ENCODE measurements at regions not wholly inside any gene's neighbourhood (a gene's known extent, or its start where the extent isn't known, plus 50 kb on each side); places are given as distances from the start of the nearest gene placed in this dataset.

DNA sequence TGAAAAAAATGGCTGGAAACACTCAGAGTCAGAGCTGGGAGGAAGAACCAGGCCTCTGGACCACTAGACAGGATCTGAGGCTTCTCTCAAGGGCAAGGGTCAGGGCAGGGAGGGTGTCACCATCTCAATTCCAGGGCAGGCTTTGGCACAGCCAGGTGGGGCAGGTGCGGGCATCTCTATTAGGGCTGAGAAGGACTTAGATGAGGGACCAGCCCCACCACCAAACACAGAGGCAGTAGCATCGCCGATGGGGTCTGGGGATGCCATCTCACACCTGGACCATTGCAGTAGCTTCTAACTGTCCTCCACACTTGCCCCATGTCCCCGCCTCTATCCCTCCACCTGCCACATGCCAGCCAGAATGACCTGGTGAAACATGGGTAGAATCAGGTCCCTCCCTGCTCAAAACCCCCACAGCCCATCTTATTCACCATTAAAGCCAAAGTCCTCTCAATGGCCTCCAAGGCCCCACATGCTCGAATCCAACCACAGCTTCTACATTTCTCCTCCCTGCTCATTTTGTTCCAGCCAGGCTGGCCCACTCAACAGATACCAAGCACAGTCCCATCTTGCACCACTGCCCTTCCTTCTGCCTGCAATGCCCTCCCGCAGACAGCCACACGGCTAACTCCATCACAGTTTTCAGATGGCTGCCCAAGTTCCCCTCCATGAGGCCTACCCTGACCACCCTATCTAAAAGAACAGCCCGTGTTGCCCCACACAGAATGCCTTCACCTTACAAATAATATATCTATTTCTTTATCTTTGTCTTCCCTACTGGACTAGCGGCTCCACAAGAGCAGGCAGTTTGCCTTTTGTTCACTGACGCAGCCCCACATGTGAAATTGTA is 177.4 kb downstream of the SMAD2 start:
- DNase-seq: no peak
- H3K4me1 Mint-ChIP-seq (ENCODE audit: low read depth, unreplicated experiment): no peaks in the 10 kb centered on the region
- H3K9me3 Mint-ChIP-seq (ENCODE audit: low read depth, unreplicated experiment): no peaks in the 10 kb centered on the region
- H3K4me3 Mint-ChIP-seq (ENCODE audit: low read depth, unreplicated experiment): no peak overlapping the region
- CTCF ChIA-PET: no interaction called here
- H3K27me3 Mint-ChIP-seq (ENCODE audit: unreplicated experiment): peaks cover 72% of the 10 kb centered on the region
- no peak overlapping the region for H3K27ac Mint-ChIP-seq (ENCODE audit: unreplicated experiment)
- H3K36me3 Mint-ChIP-seq (ENCODE audit: insufficient read depth, unreplicated experiment): peaks cover 3% of the 10 kb centered on the region
- BruUV-seq (replicated peaks): no TSS peak
- intact Hi-C loops (cut with micrococcal nuclease; ENCODE audit: unreplicated experiment): no loop called here
- TF ChIP-seq, protein P1, sequence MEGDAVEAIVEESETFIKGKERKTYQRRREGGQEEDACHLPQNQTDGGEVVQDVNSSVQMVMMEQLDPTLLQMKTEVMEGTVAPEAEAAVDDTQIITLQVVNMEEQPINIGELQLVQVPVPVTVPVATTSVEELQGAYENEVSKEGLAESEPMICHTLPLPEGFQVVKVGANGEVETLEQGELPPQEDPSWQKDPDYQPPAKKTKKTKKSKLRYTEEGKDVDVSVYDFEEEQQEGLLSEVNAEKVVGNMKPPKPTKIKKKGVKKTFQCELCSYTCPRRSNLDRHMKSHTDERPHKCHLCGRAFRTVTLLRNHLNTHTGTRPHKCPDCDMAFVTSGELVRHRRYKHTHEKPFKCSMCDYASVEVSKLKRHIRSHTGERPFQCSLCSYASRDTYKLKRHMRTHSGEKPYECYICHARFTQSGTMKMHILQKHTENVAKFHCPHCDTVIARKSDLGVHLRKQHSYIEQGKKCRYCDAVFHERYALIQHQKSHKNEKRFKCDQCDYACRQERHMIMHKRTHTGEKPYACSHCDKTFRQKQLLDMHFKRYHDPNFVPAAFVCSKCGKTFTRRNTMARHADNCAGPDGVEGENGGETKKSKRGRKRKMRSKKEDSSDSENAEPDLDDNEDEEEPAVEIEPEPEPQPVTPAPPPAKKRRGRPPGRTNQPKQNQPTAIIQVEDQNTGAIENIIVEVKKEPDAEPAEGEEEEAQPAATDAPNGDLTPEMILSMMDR (IDR thresholded peaks at IDR 0.05; ENCODE audit: unreplicated experiment): no peak

DNA sequence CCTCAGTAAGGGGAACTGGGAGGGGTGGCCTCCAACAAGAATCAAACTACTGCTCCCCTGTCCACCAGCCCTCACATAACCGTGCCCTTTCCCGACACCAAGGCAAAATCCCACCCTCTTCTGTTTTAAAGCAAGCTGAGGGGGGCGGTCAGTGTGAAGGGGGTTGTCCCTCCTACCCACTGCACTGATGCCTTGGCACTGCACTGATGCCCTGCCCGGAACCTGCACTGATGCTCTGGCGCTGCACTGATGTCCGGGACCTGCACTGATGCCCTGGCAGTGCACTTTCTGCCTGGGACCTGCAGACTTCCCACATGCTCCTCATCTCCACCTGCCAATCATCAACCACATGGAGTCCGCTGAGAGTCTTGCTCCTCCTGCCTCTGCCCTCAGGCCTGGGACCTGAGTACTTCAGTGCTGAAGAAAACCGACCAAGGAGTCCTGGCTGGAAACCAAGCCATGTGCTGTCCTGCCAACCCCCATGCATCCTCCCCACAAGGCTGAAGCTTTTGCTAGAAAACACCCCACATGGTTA is 179.5 kb downstream of the SMAD2 start:
- no peak overlapping the region for H3K4me3 Mint-ChIP-seq (ENCODE audit: low read depth, unreplicated experiment)
- no peaks in the 10 kb centered on the region for H3K36me3 Mint-ChIP-seq (ENCODE audit: insufficient read depth, unreplicated experiment)
- CTCF ChIA-PET: interaction anchor here (1.2 kb wide), 1 partner anchor 537 kb away, joined by 3 read pairs; no protein-coding TSS in a partner anchor
- no peaks in the 10 kb centered on the region for H3K4me1 Mint-ChIP-seq (ENCODE audit: low read depth, unreplicated experiment)
- peaks cover 62% of the 10 kb centered on the region for H3K27me3 Mint-ChIP-seq (ENCODE audit: unreplicated experiment)
- DNase-seq: no peak
- intact Hi-C loops (cut with micrococcal nuclease; ENCODE audit: unreplicated experiment): no loop called here
- TF ChIP-seq, protein P1 (IDR thresholded peaks at IDR 0.05; ENCODE audit: unreplicated experiment): no peak
- H3K27ac Mint-ChIP-seq (ENCODE audit: unreplicated experiment): no peak overlapping the region
- no peaks in the 10 kb centered on the region for H3K9me3 Mint-ChIP-seq (ENCODE audit: low read depth, unreplicated experiment)
- BruUV-seq (replicated peaks): no TSS peak

DNA sequence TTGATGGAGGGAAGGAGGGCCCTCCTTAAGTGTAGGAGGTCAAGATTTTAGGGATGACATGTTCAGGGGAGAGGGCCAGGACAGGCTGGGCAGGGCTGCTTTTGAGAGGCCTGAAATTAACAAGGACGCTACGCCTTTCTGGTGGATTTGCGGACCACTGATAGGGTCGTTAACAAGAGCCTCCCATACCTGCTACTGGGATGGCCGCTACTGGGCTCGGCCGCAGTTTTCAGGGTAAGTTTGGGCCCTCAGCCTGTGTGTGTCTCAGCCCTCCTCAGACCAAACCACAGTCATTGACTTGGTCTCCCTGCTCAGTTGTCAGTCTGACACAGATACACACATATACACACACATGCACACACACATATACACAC is 180.9 kb downstream of the SMAD2 start:
- H3K36me3 Mint-ChIP-seq (ENCODE audit: insufficient read depth, unreplicated experiment): no peaks in the 10 kb centered on the region
- H3K27ac Mint-ChIP-seq (ENCODE audit: unreplicated experiment): no peak overlapping the region
- H3K4me3 Mint-ChIP-seq (ENCODE audit: low read depth, unreplicated experiment): peak overlapping the region; percentile 53
- no TSS peak for BruUV-seq (replicated peaks)
- H3K27me3 Mint-ChIP-seq (ENCODE audit: unreplicated experiment): peaks cover 59% of the 10 kb centered on the region
- H3K4me1 Mint-ChIP-seq (ENCODE audit: low read depth, unreplicated experiment): no peaks in the 10 kb centered on the region
- TF ChIP-seq, protein P1 (IDR thresholded peaks at IDR 0.05; ENCODE audit: unreplicated experiment): no peak
- no peak for DNase-seq
- H3K9me3 Mint-ChIP-seq (ENCODE audit: low read depth, unreplicated experiment): no peaks in the 10 kb centered on the region
- intact Hi-C loops (cut with micrococcal nuclease; ENCODE audit: unreplicated experiment): loop anchor here (2.0 kb wide), 1 partner anchor 533 kb away; no protein-coding TSS in a partner anchor
- CTCF ChIA-PET: interaction anchor here (0.9 to 1.0 kb wide), 2 partner anchors 534 to 648 kb away, joined by 3 to 4 read pairs; no protein-coding TSS in a partner anchor

DNA sequence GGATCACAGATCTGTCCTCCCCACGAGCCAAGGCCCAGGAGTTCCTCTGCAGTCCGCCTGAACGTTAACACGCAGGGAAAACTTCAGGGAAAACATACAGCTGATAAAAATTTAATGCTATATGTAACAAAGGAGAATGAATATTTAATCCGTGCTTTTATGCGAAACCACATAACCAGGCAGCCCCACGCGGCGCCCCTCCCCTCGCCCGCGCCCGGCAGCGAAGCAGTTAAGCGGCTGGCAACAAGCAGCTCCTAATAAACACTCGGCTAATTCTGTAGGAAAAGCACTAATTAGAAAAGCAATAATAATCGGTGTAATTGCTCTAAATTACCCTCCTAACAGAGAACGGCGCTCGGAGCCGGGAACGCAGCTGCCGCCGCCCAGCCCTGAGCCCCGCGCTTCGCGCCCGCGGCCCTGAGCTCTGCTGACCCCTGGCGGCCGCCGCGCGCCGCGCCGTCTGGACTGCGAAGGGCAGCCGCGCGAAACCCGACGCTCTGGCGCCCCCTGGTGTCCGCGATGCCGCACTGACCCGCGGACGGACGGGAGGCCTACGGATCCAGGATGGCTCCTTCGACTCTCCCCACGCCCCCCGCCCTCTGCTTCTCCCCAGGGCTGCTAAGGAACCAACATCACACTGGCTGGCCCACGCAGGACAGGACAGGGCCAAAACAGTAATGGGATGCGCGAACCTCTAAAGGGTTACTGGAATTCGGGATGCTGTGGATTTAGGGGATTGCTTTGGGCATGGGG is 181.4 kb downstream of the SMAD2 start:
- TF ChIP-seq, protein P1 (IDR thresholded peaks at IDR 0.05; ENCODE audit: unreplicated experiment): peak; percentile 100
- H3K4me1 Mint-ChIP-seq (ENCODE audit: low read depth, unreplicated experiment): no peaks in the 10 kb centered on the region
- CTCF ChIA-PET: interaction anchor here (0.6 to 1.0 kb wide), 3 partner anchors 206 to 648 kb away, joined by 3 to 4 read pairs (median 3); no protein-coding TSS in a partner anchor
- H3K27me3 Mint-ChIP-seq (ENCODE audit: unreplicated experiment): peaks cover 58% of the 10 kb centered on the region
- H3K4me3 Mint-ChIP-seq (ENCODE audit: low read depth, unreplicated experiment): peak overlapping the region; percentile 53
- peak; percentile 89 for DNase-seq
- BruUV-seq (replicated peaks): no TSS peak
- H3K27ac Mint-ChIP-seq (ENCODE audit: unreplicated experiment): no peak overlapping the region
- H3K9me3 Mint-ChIP-seq (ENCODE audit: low read depth, unreplicated experiment): no peaks in the 10 kb centered on the region
- intact Hi-C loops (cut with micrococcal nuclease; ENCODE audit: unreplicated experiment): loop anchor here (2.0 kb wide), 1 partner anchor 532 kb away; no protein-coding TSS in a partner anchor
- H3K36me3 Mint-ChIP-seq (ENCODE audit: insufficient read depth, unreplicated experiment): no peaks in the 10 kb centered on the region

Data from Calu3 (cell line).